GM12872 (cell line): ENCODE measurements at regions not wholly inside any gene's neighbourhood (a gene's known extent, or its start where the extent isn't known, plus 50 kb on each side); places are given as distances from the start of the nearest gene placed in this dataset.

ENCODE experiments used
- CTCF ChIP-seq: IDR thresholded peaks from 3 replicates; pipeline ENCODE4 v1.5.1; 2011; ENCODE audit warnings: low read depth, mild to moderate bottlenecking, low read length, moderate library complexity; ENCODE audit not compliant: insufficient read depth

GRCh38 chrX:109856974-109857373 is 123.9 kb upstream of the ACSL4 start:
- peak; percentile 55 for TF ChIP-seq CTCF

GRCh38 chrX:109857584-109858228 is 124.6 kb upstream of the ACSL4 start:
- no peak for TF ChIP-seq CTCF

- no peak for TF ChIP-seq CTCF
Measured at GRCh38 chrX:109858602-109859341, 125.7 kb upstream of the ACSL4 start.

- TF ChIP-seq CTCF, result no peak
Measured at GRCh38 chrX:109859651-109860050, 126.6 kb upstream of the ACSL4 start.

GRCh38 chrX:109862433-109862832 is 129.4 kb upstream of the ACSL4 start:
- TF ChIP-seq CTCF, result no peak

- TF ChIP-seq CTCF, result no peak
Measured at GRCh38 chrX:109863811-109864210, 130.8 kb upstream of the ACSL4 start.

- no peak for TF ChIP-seq CTCF
Measured at GRCh38 chrX:109871121-109871888, 131.6 kb upstream of the TMEM164 start.
